Right lung (tissue), 2 donors: ENCODE measurements at regions not wholly inside any gene's neighbourhood (a gene's known extent, or its start where the extent isn't known, plus 50 kb on each side); places are given as distances from the start of the nearest gene placed in this dataset.
"Not testable (repeated sequence)": the region's sequence is repeated elsewhere in the genome, so short reads cannot be mapped to it uniquely, and the experiment has no call there.

ENCODE experiments used
- DNase-seq, 2 donors: peaks; one replicate each; pipeline ENCODE4 v3.0.0-alpha.2; 2013

GRCh38 chr15:21261965-21262850, 178.1 kb downstream of the POTEB3 start:
- no peak for DNase-seq

GRCh38 chr15:21261396-21261964, 178.8 kb downstream of the POTEB3 start:
- no peak for DNase-seq

DNA sequence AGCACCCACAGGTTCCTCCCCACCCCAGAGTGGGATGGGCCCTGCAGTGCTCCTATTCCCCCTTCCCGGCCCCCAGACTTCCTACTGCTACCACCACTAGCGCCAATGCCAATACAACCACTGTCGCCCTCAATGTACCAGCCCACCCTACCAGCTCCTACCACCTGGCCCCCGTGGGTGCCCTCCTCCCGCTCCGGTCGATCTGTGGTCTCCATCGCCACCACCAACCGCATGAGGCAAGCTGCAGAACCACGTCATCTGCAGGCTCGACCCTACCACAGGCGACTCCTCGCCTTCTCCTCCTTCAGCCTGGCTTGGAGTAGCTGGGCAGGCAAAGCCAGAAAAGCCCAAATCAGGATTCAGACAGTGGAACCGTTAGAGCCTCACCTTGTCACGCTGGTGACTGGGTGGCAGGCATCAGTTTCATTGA, 179.3 kb downstream of the POTEB3 start:
- DNase-seq, result no peak

DNA sequence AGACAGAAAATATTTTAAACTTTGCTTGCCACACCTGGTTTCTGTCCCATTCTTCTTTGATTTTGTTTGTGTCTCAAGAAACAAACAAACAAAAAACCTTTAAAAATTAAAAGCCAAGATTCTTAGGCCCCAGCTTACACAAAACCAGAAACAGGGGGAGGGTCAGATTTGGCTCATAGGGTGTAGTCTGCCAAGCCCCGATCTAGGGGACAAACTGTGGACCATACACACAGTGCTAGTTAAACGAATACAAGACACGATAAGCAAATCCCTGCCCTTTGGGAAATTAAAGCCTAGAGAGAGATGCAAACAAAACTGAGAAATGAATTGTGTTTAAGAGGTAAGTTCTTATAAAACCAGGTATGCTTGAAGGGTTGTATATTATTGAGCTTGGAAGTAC, 181.7 kb downstream of the POTEB3 start:
- not testable (repeated sequence) for DNase-seq

DNA sequence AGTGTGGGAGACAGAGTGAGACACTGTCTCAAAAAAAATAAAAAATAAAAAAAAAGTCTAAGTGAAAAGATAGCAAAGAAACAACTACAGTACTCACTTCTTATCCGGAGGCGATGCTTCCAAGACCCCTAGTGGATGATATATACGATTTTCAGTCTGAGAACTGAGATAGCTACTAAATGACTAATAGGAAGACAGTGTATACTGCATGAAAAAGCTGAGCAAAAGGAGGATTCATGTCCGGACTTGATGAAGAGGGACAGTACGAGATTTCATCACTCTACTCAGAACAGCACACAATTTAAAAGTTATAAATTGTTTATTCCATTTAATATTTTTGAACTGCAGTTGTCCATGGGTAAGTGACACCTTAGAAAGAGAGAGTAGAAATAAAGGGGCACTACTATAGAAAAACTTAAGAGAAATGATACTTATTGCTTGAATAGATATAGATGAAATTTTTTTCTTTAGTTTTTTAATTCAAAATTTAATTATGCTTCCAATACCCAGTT, 190.7 kb downstream of the POTEB3 start:
- not testable (repeated sequence) for DNase-seq
